Thyroid gland (tissue), 4 donors: ENCODE measurements at regions not wholly inside any gene's neighbourhood (a gene's known extent, or its start where the extent isn't known, plus 50 kb on each side); places are given as distances from the start of the nearest gene placed in this dataset.
"Not testable (repeated sequence)": the region's sequence is repeated elsewhere in the genome, so short reads cannot be mapped to it uniquely, and the experiment has no call there.

Experiments used
- CTCF ChIP-seq, 6 experiments: fragments of 200-600 bp in 3 of 6; fragments of 450-650 bp in 3 of 6; sonication (generic) in 3 of 6; IDR thresholded peaks; one replicate each; pipeline ENCODE4 v1.5.1; 2016 to 2019; ENCODE audit warnings: antibody characterized with exemption in 6 of 6, mild to moderate bottlenecking in 2 of 6, inconsistent platforms in 1 of 6, moderate library complexity in 1 of 6
- POLR2A ChIP-seq, 2 donors: fragments of 450-650 bp; IDR thresholded peaks; one replicate each; pipeline ENCODE4 v1.6.1; 2017; ENCODE audit warnings: antibody characterized with exemption in 2 of 2, mild to moderate bottlenecking in 2 of 2, moderate library complexity in 1 of 2

DNA sequence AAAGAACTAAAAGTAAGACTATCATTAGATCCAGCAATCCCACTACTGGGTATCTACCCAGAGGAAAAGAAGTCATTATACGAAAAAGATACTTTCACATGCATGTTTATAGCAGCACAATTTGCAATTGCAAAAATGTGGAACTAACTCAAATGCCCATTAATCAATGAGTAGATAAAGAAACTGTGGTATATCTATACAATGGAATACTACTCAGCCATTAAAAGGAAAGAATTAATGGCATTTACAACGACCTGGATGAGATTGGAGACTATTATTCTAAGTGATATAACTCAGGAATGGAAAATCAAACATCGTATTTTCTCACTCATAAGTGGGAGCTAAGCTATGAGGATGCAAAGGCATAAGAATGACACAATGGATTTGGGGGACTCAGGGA is 80.5 kb upstream of the KDM7A start:
- TF ChIP-seq CTCF, POLR2A (IDR thresholded peaks at IDR 0.05): not testable (repeated sequence)
